ENCODE measurements at regions not wholly inside any gene's neighbourhood (a gene's known extent, or its start where the extent isn't known, plus 50 kb on each side); places are given as distances from the start of the nearest gene placed in this dataset.

DNA sequence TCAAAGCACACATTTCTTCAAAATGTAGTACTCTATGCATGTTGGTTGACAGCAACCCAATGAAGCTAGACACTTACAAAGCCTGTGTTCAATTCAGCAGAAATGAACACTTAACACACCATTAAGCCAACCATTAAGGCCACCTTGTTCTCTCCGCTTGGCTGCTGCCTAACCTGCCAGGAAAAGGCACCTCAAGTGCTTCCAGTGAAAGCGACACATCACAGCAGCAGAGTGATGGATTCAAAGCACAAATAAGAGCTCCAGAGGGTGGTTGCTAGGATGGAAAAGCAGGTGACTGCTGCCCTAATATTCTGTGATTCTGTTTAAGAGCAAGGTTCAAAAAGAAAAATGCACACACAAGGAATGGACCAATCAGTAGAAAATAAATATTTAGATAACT is 81.5 kb upstream of the GNAI1 start:
- Mint-ChIP-seq H3K4me1 (no peaks in the 10 kb centered on the region), H3K27me3 (ENCODE audit: insufficient read depth, low read depth) (peaks cover 2% of the 10 kb centered on the region), H3K4me3 (no peak overlapping the region), H3K9me3 (no peaks in the 10 kb centered on the region), H3K36me3 (no peaks in the 10 kb centered on the region), H3K27ac (no peak overlapping the region)
- Histone ChIP-seq H3K4me1 (no peaks in the 10 kb centered on the region), H3K27ac (no peak overlapping the region), H3K4me2 (no peak overlapping the region), H3K79me2 (ENCODE audit: low read depth) (no peaks in the 10 kb centered on the region), H2AFZ (replicated peaks) (no peak overlapping the region), H3F3A (ENCODE audit: low read depth) (no peaks in the 10 kb centered on the region), H3K9me3 (ENCODE audit: low read depth) (no peaks in the 10 kb centered on the region), H3K9ac (no peak overlapping the region), H3K27me3 (no peaks in the 10 kb centered on the region), H3K36me3 (no peaks in the 10 kb centered on the region), H4K20me1 (ENCODE audit: low read depth) (no peaks in the 10 kb centered on the region), H3K4me3 (no peak overlapping the region)
- DNase-seq (ENCODE audit: low spot score): peak; percentile 1
- TF ChIP-seq, protein P1, sequence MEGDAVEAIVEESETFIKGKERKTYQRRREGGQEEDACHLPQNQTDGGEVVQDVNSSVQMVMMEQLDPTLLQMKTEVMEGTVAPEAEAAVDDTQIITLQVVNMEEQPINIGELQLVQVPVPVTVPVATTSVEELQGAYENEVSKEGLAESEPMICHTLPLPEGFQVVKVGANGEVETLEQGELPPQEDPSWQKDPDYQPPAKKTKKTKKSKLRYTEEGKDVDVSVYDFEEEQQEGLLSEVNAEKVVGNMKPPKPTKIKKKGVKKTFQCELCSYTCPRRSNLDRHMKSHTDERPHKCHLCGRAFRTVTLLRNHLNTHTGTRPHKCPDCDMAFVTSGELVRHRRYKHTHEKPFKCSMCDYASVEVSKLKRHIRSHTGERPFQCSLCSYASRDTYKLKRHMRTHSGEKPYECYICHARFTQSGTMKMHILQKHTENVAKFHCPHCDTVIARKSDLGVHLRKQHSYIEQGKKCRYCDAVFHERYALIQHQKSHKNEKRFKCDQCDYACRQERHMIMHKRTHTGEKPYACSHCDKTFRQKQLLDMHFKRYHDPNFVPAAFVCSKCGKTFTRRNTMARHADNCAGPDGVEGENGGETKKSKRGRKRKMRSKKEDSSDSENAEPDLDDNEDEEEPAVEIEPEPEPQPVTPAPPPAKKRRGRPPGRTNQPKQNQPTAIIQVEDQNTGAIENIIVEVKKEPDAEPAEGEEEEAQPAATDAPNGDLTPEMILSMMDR (IDR thresholded peaks at IDR 0.05): no peak
- TF ChIP-seq EZH2phosphoT487 (IDR thresholded peaks at IDR 0.05) (no peak), EZH2 (IDR thresholded peaks at IDR 0.05) (no peak)

DNA sequence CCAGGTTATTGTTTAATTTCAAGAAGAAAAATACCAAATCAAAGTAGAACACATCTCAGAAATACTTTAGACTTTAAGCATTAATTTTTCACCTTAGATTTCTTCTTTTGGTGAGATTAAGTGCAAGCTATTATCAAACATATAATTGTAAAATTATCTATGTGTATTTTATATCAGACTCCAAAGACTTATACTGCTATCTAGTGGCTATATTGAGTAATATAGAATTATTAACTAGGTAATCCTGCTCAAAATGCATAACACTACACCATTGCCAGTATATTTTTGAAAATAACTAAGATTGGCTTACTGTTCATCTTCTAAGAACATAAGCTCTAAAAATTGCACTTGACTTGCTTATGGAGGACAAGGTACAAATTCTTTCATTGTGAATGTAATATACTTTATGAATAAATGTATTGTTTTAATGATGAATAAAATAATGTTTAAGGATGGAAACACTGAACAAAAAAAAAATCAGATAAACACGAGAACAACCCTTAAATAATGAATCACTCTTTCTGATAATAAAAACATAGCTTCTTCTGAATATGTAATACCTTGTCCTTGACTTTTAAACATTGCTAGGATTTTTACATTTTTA is 86.7 kb upstream of the GNAI1 start:
- no peak for DNase-seq (ENCODE audit: low spot score)
- Mint-ChIP-seq H3K27ac (no peak overlapping the region), H3K36me3 (no peaks in the 10 kb centered on the region), H3K9me3 (peaks cover 9% of the 10 kb centered on the region), H3K4me1 (no peaks in the 10 kb centered on the region), H3K27me3 (ENCODE audit: insufficient read depth, low read depth) (no peaks in the 10 kb centered on the region), H3K4me3 (no peak overlapping the region)
- no peaks in the 10 kb centered on the region for H3K36me3 ChIP-seq
- H3K9ac ChIP-seq: no peak overlapping the region
- H3F3A ChIP-seq (ENCODE audit: low read depth): no peaks in the 10 kb centered on the region
- H3K27ac ChIP-seq: no peak overlapping the region
- H3K4me2 ChIP-seq: no peak overlapping the region
- H2AFZ ChIP-seq (replicated peaks): no peak overlapping the region
- H4K20me1 ChIP-seq (ENCODE audit: low read depth): no peaks in the 10 kb centered on the region
- H3K9me3 ChIP-seq (ENCODE audit: low read depth): no peaks in the 10 kb centered on the region
- H3K4me1 ChIP-seq: no peaks in the 10 kb centered on the region
- no peak overlapping the region for H3K4me3 ChIP-seq
- TF ChIP-seq EZH2phosphoT487 (IDR thresholded peaks at IDR 0.05) (no peak), EZH2 (IDR thresholded peaks at IDR 0.05) (no peak)
- TF ChIP-seq, protein P1 (IDR thresholded peaks at IDR 0.05): peak; percentile 28
- no peaks in the 10 kb centered on the region for H3K79me2 ChIP-seq (ENCODE audit: low read depth)
- H3K27me3 ChIP-seq: no peaks in the 10 kb centered on the region

DNA sequence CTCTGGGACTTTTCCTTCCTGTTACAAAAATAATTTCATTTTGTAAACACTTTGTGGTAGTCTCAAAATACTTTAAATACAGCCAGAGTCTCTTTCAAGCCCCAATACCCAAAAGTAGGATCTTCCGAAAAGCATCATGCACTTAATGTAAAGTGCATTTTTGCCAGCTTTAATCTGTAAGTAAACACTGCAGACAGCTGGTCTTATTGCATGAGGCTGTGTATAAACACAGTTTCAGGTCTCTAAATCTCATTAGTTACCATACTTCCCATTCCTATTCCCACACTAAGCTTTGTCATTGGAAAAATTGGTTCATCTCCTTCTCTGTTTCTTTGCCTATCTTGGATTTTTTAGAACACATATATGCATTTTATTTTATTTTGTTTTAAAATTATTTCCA is 87.6 kb upstream of the GNAI1 start:
- TF ChIP-seq EZH2phosphoT487 (IDR thresholded peaks at IDR 0.05): no peak
- no peak for TF ChIP-seq EZH2 (IDR thresholded peaks at IDR 0.05)
- TF ChIP-seq, protein P1 (IDR thresholded peaks at IDR 0.05): no peak

More for the DNA sequence above, 87.6 kb upstream of the GNAI1 start:
- no peak overlapping the region for H3K9ac ChIP-seq
- no peaks in the 10 kb centered on the region for H3K36me3 ChIP-seq
- no peaks in the 10 kb centered on the region for H3K9me3 ChIP-seq (ENCODE audit: low read depth)
- no peaks in the 10 kb centered on the region for H4K20me1 ChIP-seq (ENCODE audit: low read depth)
- no peak overlapping the region for H3K27ac Mint-ChIP-seq
- H3K4me2 ChIP-seq: no peak overlapping the region
- no peak for DNase-seq (ENCODE audit: low spot score)
- H2AFZ ChIP-seq (replicated peaks): no peak overlapping the region
- H3K4me1 ChIP-seq: no peaks in the 10 kb centered on the region
- H3K27me3 Mint-ChIP-seq (ENCODE audit: insufficient read depth, low read depth): no peaks in the 10 kb centered on the region
- H3K4me3 Mint-ChIP-seq: no peak overlapping the region
- H3K4me3 ChIP-seq: no peak overlapping the region
- no peaks in the 10 kb centered on the region for H3K79me2 ChIP-seq (ENCODE audit: low read depth)
- no peaks in the 10 kb centered on the region for H3K4me1 Mint-ChIP-seq
- peaks cover 9% of the 10 kb centered on the region for H3K9me3 Mint-ChIP-seq
- no peak overlapping the region for H3K27ac ChIP-seq
- H3K27me3 ChIP-seq: no peaks in the 10 kb centered on the region
- H3F3A ChIP-seq (ENCODE audit: low read depth): no peaks in the 10 kb centered on the region
- no peaks in the 10 kb centered on the region for H3K36me3 Mint-ChIP-seq

All from neural progenitor cell (in vitro differentiated cells).